ENCODE measurements at regions not wholly inside any gene's neighbourhood (a gene's known extent, or its start where the extent isn't known, plus 50 kb on each side); places are given as distances from the start of the nearest gene placed in this dataset.

DNA sequence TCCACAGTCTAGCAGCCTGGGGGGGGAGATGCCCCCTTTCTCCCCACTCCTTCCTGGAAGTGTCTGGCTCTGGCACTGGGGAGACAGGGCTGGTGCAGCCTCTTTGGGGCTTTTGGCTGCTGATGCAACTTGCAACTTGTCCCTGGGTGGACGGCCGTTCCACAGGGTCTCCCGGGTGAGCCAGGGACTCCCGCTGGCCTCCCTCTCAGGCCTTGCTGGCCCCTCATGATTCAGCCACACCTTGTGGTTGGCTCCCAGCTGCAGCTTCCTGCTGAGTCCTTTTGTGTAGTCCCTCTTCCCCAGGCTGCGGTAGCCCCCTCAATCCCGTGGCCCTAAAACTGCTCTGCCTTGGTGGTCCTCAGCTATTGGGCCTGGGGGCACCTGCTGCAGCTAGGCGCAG lies 283.5 kb downstream of the PBX3 start:
- TF ChIP-seq, protein P1, sequence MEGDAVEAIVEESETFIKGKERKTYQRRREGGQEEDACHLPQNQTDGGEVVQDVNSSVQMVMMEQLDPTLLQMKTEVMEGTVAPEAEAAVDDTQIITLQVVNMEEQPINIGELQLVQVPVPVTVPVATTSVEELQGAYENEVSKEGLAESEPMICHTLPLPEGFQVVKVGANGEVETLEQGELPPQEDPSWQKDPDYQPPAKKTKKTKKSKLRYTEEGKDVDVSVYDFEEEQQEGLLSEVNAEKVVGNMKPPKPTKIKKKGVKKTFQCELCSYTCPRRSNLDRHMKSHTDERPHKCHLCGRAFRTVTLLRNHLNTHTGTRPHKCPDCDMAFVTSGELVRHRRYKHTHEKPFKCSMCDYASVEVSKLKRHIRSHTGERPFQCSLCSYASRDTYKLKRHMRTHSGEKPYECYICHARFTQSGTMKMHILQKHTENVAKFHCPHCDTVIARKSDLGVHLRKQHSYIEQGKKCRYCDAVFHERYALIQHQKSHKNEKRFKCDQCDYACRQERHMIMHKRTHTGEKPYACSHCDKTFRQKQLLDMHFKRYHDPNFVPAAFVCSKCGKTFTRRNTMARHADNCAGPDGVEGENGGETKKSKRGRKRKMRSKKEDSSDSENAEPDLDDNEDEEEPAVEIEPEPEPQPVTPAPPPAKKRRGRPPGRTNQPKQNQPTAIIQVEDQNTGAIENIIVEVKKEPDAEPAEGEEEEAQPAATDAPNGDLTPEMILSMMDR (IDR thresholded peaks at IDR 0.05) = no peak
- TF ChIP-seq POLR2A (IDR thresholded peaks at IDR 0.05) = no peak

All from Peyer's patch (tissue), 4 donors.